HK-2 (cell line): ENCODE measurements at regions not wholly inside any gene's neighbourhood (a gene's known extent, or its start where the extent isn't known, plus 50 kb on each side); places are given as distances from the start of the nearest gene placed in this dataset.

ENCODE experiments used
- DNase-seq: peaks from one replicate; pipeline ENCODE4 v3.0.0-alpha.2; 2018; ENCODE audit not compliant: unreplicated experiment

- no peak for DNase-seq
Measured at GRCh38 chr4:111712093-111712677, 433.1 kb upstream of the FAM241A start.

- no peak for DNase-seq
Measured at GRCh38 chr4:111713276-111713675, 432.0 kb upstream of the FAM241A start.

- no peak for DNase-seq
Measured at GRCh38 chr4:111717921-111718320, 427.3 kb upstream of the FAM241A start.

GRCh38 chr4:111718763-111719559, 426.3 kb upstream of the FAM241A start:
- DNase-seq, result no peak

- no peak for DNase-seq
Measured at GRCh38 chr4:111720866-111721265, 424.4 kb upstream of the FAM241A start.

- DNase-seq, result no peak
Measured at GRCh38 chr4:111722213-111722720, 423.0 kb upstream of the FAM241A start.

GRCh38 chr4:111736516-111736915, 408.7 kb upstream of the FAM241A start:
- no peak for DNase-seq

GRCh38 chr4:111744847-111745246, 400.4 kb upstream of the FAM241A start:
- no peak for DNase-seq

- DNase-seq, result no peak
Measured at GRCh38 chr4:111748157-111748556, 397.1 kb upstream of the FAM241A start.

- DNase-seq, result no peak
Measured at GRCh38 chr4:111754003-111754402, 391.3 kb upstream of the FAM241A start.

GRCh38 chr4:111755571-111755970, 389.7 kb upstream of the FAM241A start:
- no peak for DNase-seq

- DNase-seq, result no peak
Measured at GRCh38 chr4:111761531-111761930, 383.7 kb upstream of the FAM241A start.

GRCh38 chr4:111770514-111770913, 374.7 kb upstream of the FAM241A start:
- DNase-seq, result no peak

GRCh38 chr4:111773858-111774257, 371.4 kb upstream of the FAM241A start:
- DNase-seq, result no peak

- DNase-seq, result no peak
Measured at GRCh38 chr4:111775556-111776297, 369.5 kb upstream of the FAM241A start.

GRCh38 chr4:111776561-111776960, 368.7 kb upstream of the FAM241A start:
- no peak for DNase-seq

GRCh38 chr4:111778543-111778942, 366.7 kb upstream of the FAM241A start:
- no peak for DNase-seq

- DNase-seq, result no peak
Measured at GRCh38 chr4:111780965-111781364, 364.3 kb upstream of the FAM241A start.

- DNase-seq, result no peak
Measured at GRCh38 chr4:111781611-111782010, 363.6 kb upstream of the FAM241A start.

- no peak for DNase-seq
Measured at GRCh38 chr4:111788099-111788498, 357.2 kb upstream of the FAM241A start.

- no peak for DNase-seq
Measured at GRCh38 chr4:111789901-111790640, 355.2 kb upstream of the FAM241A start.

- no peak for DNase-seq
Measured at GRCh38 chr4:111792632-111793031, 352.6 kb upstream of the FAM241A start.
